Neural cell (in vitro differentiated cells): ENCODE measurements at regions not wholly inside any gene's neighbourhood (a gene's known extent, or its start where the extent isn't known, plus 50 kb on each side); places are given as distances from the start of the nearest gene placed in this dataset.

ENCODE experiments used
- H2AFZ ChIP-seq: fragments of 200-600, 300-800 bp; sonication (generic), shearing (Covaris generic); 2 replicates; pipeline ENCODE4 v1.6.0; 2014; ENCODE audit warnings: low read depth, mild to moderate bottlenecking, antibody characterized with exemption, low read length, moderate library complexity
- H3F3A ChIP-seq: fragments of 200-600 bp; shearing (Covaris generic); 2 replicates; pipeline ENCODE4 v1.6.1; 2016; ENCODE audit warnings: mild to moderate bottlenecking, moderate library complexity, mixed read lengths, antibody characterized with exemption, low read length; ENCODE audit not compliant: insufficient read depth, poor library complexity, severe bottlenecking
- H3K27ac ChIP-seq: fragments of 200-600, 300-800 bp; sonication (generic), shearing (Covaris generic); 2 replicates; pipeline ENCODE4 v1.5.1; 2014; ENCODE audit warnings: mild to moderate bottlenecking, low read length, moderate library complexity
- H3K27me3 ChIP-seq: fragments of 300-800, 200-600 bp; sonication (generic), shearing (Covaris generic); 2 replicates; pipeline ENCODE4 v1.6.0; 2014; ENCODE audit warnings: mild to moderate bottlenecking, low read depth, low read length, moderate library complexity; ENCODE audit not compliant: insufficient read depth
- H3K36me3 ChIP-seq: fragments of 300-800, 200-600 bp; sonication (generic), shearing (Covaris generic); 2 replicates; pipeline ENCODE4 v1.5.1; 2014; ENCODE audit warnings: mild to moderate bottlenecking, antibody characterized with exemption, low read length, moderate library complexity; ENCODE audit not compliant: insufficient read depth
- H3K4me2 ChIP-seq: fragments of 300-800, 200-600 bp; sonication (generic), shearing (Covaris generic); 2 replicates; pipeline ENCODE4 v1.6.0; 2014; ENCODE audit warnings: mild to moderate bottlenecking, low read length
- H3K4me3 ChIP-seq: fragments of 300-800, 200-600 bp; sonication (generic), shearing (Covaris generic); 2 replicates; pipeline ENCODE4 v1.5.1; 2014; ENCODE audit warnings: mild to moderate bottlenecking, low read length, moderate library complexity
- H3K79me2 ChIP-seq: fragments of 200-600 bp; shearing (Covaris generic); replicated peaks from 2 replicates; pipeline ENCODE4 v1.6.0; 2014; ENCODE audit warnings: mild to moderate bottlenecking, low read length, moderate library complexity; ENCODE audit not compliant: insufficient read depth
- H3K9ac ChIP-seq: fragments of 300-800, 200-600 bp; sonication (generic), shearing (Covaris generic); 2 replicates; pipeline ENCODE4 v1.6.1; 2016; ENCODE audit warnings: mild to moderate bottlenecking, low read length, mixed read lengths
- H3K9me2 ChIP-seq: fragments of 200-600 bp; shearing (Covaris generic); 2 replicates; pipeline ENCODE4 v1.6.1; 2016; ENCODE audit warnings: mild to moderate bottlenecking, low read length, mixed read lengths; ENCODE audit not compliant: insufficient read depth
- H3K9me3 ChIP-seq: fragments of 200-600, 300-800 bp; sonication (generic), shearing (Covaris generic); 2 replicates; pipeline ENCODE4 v1.6.1; 2016; ENCODE audit warnings: mild to moderate bottlenecking, mixed run types, low read length, moderate library complexity, mixed read lengths
- H4K20me1 ChIP-seq: fragments of 200-600 bp; shearing (Covaris generic); 2 replicates; pipeline ENCODE4 v1.6.1; 2016; ENCODE audit warnings: mild to moderate bottlenecking, mixed run types; ENCODE audit not compliant: insufficient read depth
- CTCF ChIP-seq: fragments of 450-650 bp; IDR thresholded peaks from 2 replicates; pipeline ENCODE4 v1.5.1; 2014; ENCODE audit warnings: antibody characterized with exemption, mild to moderate bottlenecking, moderate library complexity; ENCODE audit not compliant: poor library complexity, severe bottlenecking
- EP300 ChIP-seq: fragments of 450-650 bp; conservative IDR thresholded peaks from 2 replicates; pipeline ENCODE4 v1.6.1; 2014; ENCODE audit warnings: antibody characterized with exemption, mild to moderate bottlenecking, moderate library complexity; ENCODE audit not compliant: poor library complexity, severe bottlenecking
- EZH2 ChIP-seq: fragments of 200-600, 300-800 bp; shearing (Covaris generic), sonication (generic); IDR thresholded peaks from 2 replicates; pipeline ENCODE4 v1.6.1; 2014; ENCODE audit warnings: antibody characterized with exemption, low read length, borderline replicate concordance, mild to moderate bottlenecking; ENCODE audit not compliant: insufficient read depth, poor library complexity, severe bottlenecking
- MXI1 ChIP-seq: fragments of 450-650 bp; conservative IDR thresholded peaks from 2 replicates; pipeline ENCODE4 v1.6.1; 2014; ENCODE audit warnings: antibody characterized with exemption, mild to moderate bottlenecking; ENCODE audit not compliant: poor library complexity, severe bottlenecking
- POLR2AphosphoS5 ChIP-seq: IDR thresholded peaks from 2 replicates; pipeline ENCODE4 v1.6.1; 2012
- RAD21 ChIP-seq: fragments of 450-650 bp; conservative IDR thresholded peaks from 2 replicates; pipeline ENCODE4 v1.6.1; 2014; ENCODE audit warnings: antibody characterized with exemption, mild to moderate bottlenecking, moderate library complexity
- REST ChIP-seq: IDR thresholded peaks from 2 replicates; pipeline ENCODE4 v1.6.1; 2012; ENCODE audit warnings: borderline replicate concordance
- SMC3 ChIP-seq: fragments of 450-650 bp; conservative IDR thresholded peaks from 2 replicates; pipeline ENCODE4 v1.6.1; 2014; ENCODE audit warnings: antibody characterized with exemption, mild to moderate bottlenecking, moderate library complexity; ENCODE audit not compliant: poor library complexity
- TAF1 ChIP-seq: IDR thresholded peaks from 2 replicates; pipeline ENCODE4 v1.6.1; 2012; ENCODE audit warnings: low read depth

DNA sequence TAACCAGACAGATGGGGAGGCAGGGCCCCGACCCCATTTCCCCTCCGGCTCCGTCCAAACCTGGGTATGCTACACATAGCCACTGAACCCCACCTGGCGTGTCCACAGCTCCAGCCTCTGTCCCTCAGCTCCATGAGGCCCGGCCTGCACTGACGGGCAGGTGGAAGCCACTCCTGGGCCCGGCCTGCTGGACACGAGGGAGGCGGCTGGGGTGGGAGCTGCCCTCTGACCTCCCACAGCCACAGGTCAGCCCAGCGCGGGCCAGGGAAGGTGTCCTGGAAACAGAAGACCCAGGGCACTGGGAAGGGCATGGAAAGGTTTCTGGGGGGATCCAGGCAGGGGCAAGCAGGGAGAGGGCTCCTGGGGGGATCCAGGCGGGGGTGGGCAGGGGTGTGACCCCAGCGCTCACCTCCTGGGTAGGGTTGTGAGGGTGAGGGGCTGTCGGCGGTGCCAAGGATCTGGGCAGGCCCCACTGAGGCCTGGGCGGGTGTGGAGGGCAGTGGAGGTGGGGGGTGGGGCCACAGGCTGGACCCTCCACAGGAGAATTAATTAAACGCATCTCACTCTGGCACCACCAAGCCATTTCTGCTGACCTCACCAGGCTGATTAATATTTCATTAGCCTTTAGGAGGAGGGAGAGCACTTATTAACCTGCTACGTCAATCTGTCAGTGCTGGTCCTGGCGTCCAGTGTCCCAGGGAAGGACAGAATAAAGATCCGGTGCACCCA, 108.9 kb downstream of the UNCX start:
- TF ChIP-seq POLR2AphosphoS5 (no peak), SMC3 (no peak), TAF1 (no peak), CTCF (no peak), EP300 (no peak), EZH2 (no peak), RAD21 (no peak), MXI1 (no peak), REST (no peak)
- Histone ChIP-seq H3K4me3 (no peak overlapping the region), H4K20me1 (no peaks in the 10 kb centered on the region), H3K9ac (no peak overlapping the region), H3F3A (no peaks in the 10 kb centered on the region), H2AFZ (no peak overlapping the region), H3K9me2 (no peaks in the 10 kb centered on the region), H3K27me3 (no peaks in the 10 kb centered on the region), H3K79me2 (no peaks in the 10 kb centered on the region), H3K27ac (no peak overlapping the region), H3K36me3 (no peaks in the 10 kb centered on the region), H3K9me3 (no peaks in the 10 kb centered on the region), H3K4me2 (no peak overlapping the region)

GRCh38 chr7:1342090-1342640, 109.5 kb downstream of the UNCX start:
- Histone ChIP-seq H3F3A (no peaks in the 10 kb centered on the region), H4K20me1 (no peaks in the 10 kb centered on the region), H3K9me3 (no peaks in the 10 kb centered on the region), H3K79me2 (no peaks in the 10 kb centered on the region), H2AFZ (no peak overlapping the region), H3K9ac (no peak overlapping the region), H3K27me3 (no peaks in the 10 kb centered on the region), H3K4me2 (no peak overlapping the region), H3K36me3 (no peaks in the 10 kb centered on the region), H3K27ac (no peak overlapping the region), H3K9me2 (no peaks in the 10 kb centered on the region), H3K4me3 (no peak overlapping the region)
- TF ChIP-seq CTCF: no peak
- TF ChIP-seq POLR2AphosphoS5: no peak
- no peak for TF ChIP-seq MXI1
